Prostate gland (tissue), 2 donors: ENCODE measurements at regions not wholly inside any gene's neighbourhood (a gene's known extent, or its start where the extent isn't known, plus 50 kb on each side); places are given as distances from the start of the nearest gene placed in this dataset.

Experiments used
- DNase-seq: peaks from one replicate; pipeline ENCODE4 v3.0.0-alpha.2; 2019; ENCODE audit warnings: low spot score
- H3K27ac ChIP-seq, 2 donors: fragments of 200-600 bp; sonication (generic); 2 replicates each; pipeline ENCODE4 v1.5.1; 2017 to 2019
- H3K27me3 ChIP-seq: fragments of 200-600 bp; sonication (generic); replicated peaks from 2 replicates; pipeline ENCODE4 v1.5.1; 2019; ENCODE audit not compliant: insufficient read depth
- H3K36me3 ChIP-seq, 2 donors: fragments of 200-600 bp; sonication (generic); 1 replicate in 1 of 2; 2 replicates in 1 of 2; pipeline versions ENCODE4 v1.5.1 to v1.8.1; 2017 to 2019
- H3K4me1 ChIP-seq: fragments of 200-600 bp; sonication (generic); replicated peaks from 2 replicates; pipeline ENCODE4 v1.5.1; 2019
- H3K4me3 ChIP-seq, 2 donors: fragments of 200-600 bp; sonication (generic); 2 replicates each; pipeline ENCODE4 v1.5.1; 2017 to 2019
- H3K9me3 ChIP-seq: fragments of 200-600 bp; sonication (generic); 2 replicates; pipeline ENCODE4 v1.5.1; 2017
- POLR2A ChIP-seq: fragments of 450-650 bp; IDR thresholded peaks from one replicate; pipeline ENCODE4 v1.6.1; 2016; ENCODE audit warnings: antibody characterized with exemption, mild to moderate bottlenecking
- POLR2AphosphoS5 ChIP-seq: sonication (generic); formaldehyde crosslinking; IDR thresholded peaks from one replicate; pipeline ENCODE4 v1.6.1; 2017; ENCODE audit warnings: antibody characterized with exemption
- WGBS: methylation state at CpG from one replicate; pipeline ENCODE4 v1.1.5; 2018; 5-methylcytosine and 5-hydroxymethylcytosine counted together
- intact Hi-C: fragments of 100-400 bp; cut with DNase I; formaldehyde crosslinking; loops from one replicate; pipeline ENCODE4 v1.14.2; 2022
- TF ChIP-seq, protein P1 (sequence below), 4 experiments: fragments of 200-600 bp in 2 of 4; fragments of 450-650 bp in 2 of 4; sonication (generic) in 2 of 4; IDR thresholded peaks; 1 replicate in 3 of 4; 2 replicates in 1 of 4; pipeline ENCODE4 v1.5.1; 2016 to 2019; ENCODE audit warnings: antibody characterized with exemption in 4 of 4, mild to moderate bottlenecking in 2 of 4, moderate library complexity in 2 of 4

DNA sequence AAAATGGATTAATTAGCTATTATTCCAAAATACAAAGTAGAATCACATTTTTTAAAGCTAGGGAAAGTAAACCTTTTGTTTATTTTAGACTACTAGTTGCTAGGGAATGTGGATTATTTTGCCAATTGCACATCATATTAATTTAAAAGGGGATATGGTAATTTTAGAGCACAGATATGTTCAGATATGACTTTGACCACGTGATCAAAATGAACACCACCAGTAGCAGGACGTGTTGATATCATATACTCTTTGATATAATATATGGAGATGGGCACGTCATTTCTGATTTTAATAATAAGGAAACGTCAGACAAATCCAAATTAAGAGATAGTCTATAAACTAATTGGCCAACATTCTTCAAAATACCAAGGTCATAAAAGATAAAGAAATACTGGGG is 1188.3 kb upstream of the CNTN5 start:
- no peaks in the 10 kb centered on the region for H3K27me3 ChIP-seq
- no peak overlapping the region for H3K4me3 ChIP-seq
- H3K36me3 ChIP-seq: no peaks in the 10 kb centered on the region
- H3K4me1 ChIP-seq: no peaks in the 10 kb centered on the region
- TF ChIP-seq, protein P1, sequence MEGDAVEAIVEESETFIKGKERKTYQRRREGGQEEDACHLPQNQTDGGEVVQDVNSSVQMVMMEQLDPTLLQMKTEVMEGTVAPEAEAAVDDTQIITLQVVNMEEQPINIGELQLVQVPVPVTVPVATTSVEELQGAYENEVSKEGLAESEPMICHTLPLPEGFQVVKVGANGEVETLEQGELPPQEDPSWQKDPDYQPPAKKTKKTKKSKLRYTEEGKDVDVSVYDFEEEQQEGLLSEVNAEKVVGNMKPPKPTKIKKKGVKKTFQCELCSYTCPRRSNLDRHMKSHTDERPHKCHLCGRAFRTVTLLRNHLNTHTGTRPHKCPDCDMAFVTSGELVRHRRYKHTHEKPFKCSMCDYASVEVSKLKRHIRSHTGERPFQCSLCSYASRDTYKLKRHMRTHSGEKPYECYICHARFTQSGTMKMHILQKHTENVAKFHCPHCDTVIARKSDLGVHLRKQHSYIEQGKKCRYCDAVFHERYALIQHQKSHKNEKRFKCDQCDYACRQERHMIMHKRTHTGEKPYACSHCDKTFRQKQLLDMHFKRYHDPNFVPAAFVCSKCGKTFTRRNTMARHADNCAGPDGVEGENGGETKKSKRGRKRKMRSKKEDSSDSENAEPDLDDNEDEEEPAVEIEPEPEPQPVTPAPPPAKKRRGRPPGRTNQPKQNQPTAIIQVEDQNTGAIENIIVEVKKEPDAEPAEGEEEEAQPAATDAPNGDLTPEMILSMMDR (IDR thresholded peaks at IDR 0.05): no peak
- TF ChIP-seq POLR2AphosphoS5 (no peak), POLR2A (no peak)
- WGBS: 60% methylated on average over 4 of the region's 4 CpGs
- H3K9me3 ChIP-seq: no peaks in the 10 kb centered on the region
- no peak overlapping the region for H3K27ac ChIP-seq
- DNase-seq: no peak
- intact Hi-C loops: no loop called here

DNA sequence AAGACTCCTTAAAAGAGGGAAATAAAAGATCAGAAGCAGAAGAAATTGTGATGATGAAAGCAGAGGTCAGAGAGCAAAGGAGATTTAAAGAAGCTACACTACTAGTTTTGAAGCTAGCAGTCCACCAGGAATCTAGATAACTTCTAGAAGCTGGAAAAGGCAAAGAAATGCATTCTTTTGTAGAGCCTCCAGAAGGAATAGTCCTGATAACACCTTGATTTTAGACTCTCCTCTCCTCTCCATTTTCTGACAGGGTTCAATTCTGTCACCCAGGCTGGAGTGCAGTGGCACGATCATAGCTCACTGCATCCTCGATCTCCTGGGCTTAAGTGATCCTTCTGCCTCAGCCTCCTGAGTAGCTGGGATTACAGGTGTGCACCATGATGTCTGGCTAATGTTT is 1187.3 kb upstream of the CNTN5 start:
- intact Hi-C loops: no loop called here
- DNase-seq: no peak
- 90% methylated on average over 2 of the region's 2 CpGs for WGBS
- Histone ChIP-seq H3K9me3 (no peaks in the 10 kb centered on the region), H3K4me3 (no peak overlapping the region), H3K36me3 (no peaks in the 10 kb centered on the region), H3K4me1 (no peaks in the 10 kb centered on the region), H3K27me3 (no peaks in the 10 kb centered on the region), H3K27ac (no peak overlapping the region)
- TF ChIP-seq POLR2AphosphoS5 (no peak), POLR2A (no peak)
- TF ChIP-seq, protein P1 (IDR thresholded peaks at IDR 0.05): no peak

DNA sequence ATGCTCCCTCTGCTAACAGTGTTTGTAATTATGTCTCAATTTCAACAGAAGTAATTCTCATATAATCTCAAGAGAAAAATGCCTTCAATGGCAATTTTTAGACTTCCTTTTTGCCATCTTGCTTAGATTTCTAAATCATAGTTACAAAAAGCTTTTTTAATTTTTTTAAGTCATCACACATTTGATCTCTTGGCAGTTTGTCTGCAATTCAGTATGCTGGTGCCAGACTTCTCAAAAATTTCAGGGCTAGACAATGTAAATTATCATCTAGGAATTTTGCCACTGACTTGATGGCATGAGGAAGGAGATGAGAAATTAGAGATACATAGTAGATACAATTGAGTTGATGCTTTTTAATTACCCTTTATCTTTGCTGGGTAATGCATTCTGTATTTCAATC is 1176.7 kb upstream of the CNTN5 start:
- TF ChIP-seq, protein P1 (IDR thresholded peaks at IDR 0.05): no peak
- no peak for TF ChIP-seq POLR2A
- no peak for TF ChIP-seq POLR2AphosphoS5
- no peaks in the 10 kb centered on the region for H3K27me3 ChIP-seq
- H3K27ac ChIP-seq: no peak overlapping the region
- intact Hi-C loops: no loop called here
- DNase-seq: no peak
- no peak overlapping the region for H3K4me3 ChIP-seq
- H3K9me3 ChIP-seq: no peaks in the 10 kb centered on the region
- H3K36me3 ChIP-seq: no peaks in the 10 kb centered on the region
- H3K4me1 ChIP-seq: no peaks in the 10 kb centered on the region

DNA sequence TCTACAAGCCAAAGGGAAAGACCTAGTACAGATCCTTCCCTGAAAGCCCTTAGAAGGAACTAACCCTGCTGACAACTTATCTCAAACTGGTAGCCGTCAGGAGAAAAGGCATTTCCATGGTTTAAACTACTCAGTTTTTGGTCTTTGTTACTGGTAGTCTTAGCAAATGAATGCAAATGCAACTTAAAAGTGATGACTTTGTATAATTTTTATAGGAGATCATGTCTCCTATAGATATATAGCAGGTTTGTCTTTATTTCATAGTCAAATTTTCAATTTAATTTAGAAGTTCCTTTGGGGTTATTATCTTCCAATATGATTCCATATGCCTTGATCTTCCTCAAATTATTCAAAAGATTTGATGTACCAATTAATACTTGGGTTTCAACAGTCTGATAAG is 1173.0 kb upstream of the CNTN5 start:
- H3K27ac ChIP-seq: no peak overlapping the region
- 93% methylated on average over 1 of the region's 1 CpG for WGBS
- intact Hi-C loops: no loop called here
- TF ChIP-seq, protein P1 (IDR thresholded peaks at IDR 0.05): no peak
- TF ChIP-seq POLR2AphosphoS5 (no peak), POLR2A (no peak)
- H3K36me3 ChIP-seq: no peaks in the 10 kb centered on the region
- no peaks in the 10 kb centered on the region for H3K4me1 ChIP-seq
- no peak overlapping the region for H3K4me3 ChIP-seq
- H3K9me3 ChIP-seq: no peaks in the 10 kb centered on the region
- H3K27me3 ChIP-seq: no peaks in the 10 kb centered on the region
- no peak for DNase-seq

DNA sequence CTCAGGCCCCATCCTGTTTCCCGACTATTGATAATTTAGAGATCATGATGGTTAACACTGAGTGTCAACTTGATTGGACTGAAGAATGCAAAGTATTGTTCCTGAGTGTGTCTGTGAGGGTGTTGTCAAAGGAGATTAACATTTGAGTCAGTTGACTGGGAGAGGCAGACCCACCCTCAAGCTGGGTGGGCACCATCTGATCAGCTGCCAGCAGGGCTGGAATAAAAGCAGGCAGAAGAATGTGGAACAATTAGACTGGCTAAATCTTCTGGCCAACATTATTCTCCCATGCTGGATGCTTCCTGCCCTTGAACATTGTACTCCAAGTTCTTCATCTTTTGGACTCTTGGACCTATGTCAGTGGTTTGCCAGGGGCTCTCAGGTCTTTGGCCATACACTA is 1170.0 kb upstream of the CNTN5 start:
- intact Hi-C loops: no loop called here
- 48% methylated on average over 1 of the region's 1 CpG for WGBS
- no peak for DNase-seq
- Histone ChIP-seq H3K4me3 (no peak overlapping the region), H3K9me3 (no peaks in the 10 kb centered on the region), H3K27me3 (no peaks in the 10 kb centered on the region), H3K36me3 (no peaks in the 10 kb centered on the region), H3K4me1 (no peaks in the 10 kb centered on the region), H3K27ac (no peak overlapping the region)
- no peak for TF ChIP-seq POLR2A
- TF ChIP-seq, protein P1 (IDR thresholded peaks at IDR 0.05): no peak
- no peak for TF ChIP-seq POLR2AphosphoS5
